KOPT-K1 (cell line): ENCODE measurements at regions not wholly inside any gene's neighbourhood (a gene's known extent, or its start where the extent isn't known, plus 50 kb on each side); places are given as distances from the start of the nearest gene placed in this dataset.
"Not testable (repeated sequence)": the region's sequence is repeated elsewhere in the genome, so short reads cannot be mapped to it uniquely, and the experiment has no call there.

Experiments
- H3K27ac ChIP-seq: fragments of 200-600 bp; sonication (generic); 2 replicates; pipeline ENCODE4 v1.5.1; 2016; ENCODE audit warnings: antibody characterized with exemption, mild to moderate bottlenecking, low read depth, low read length; ENCODE audit not compliant: poor library complexity, severe bottlenecking
- H3K36me3 ChIP-seq: fragments of 200-600 bp; sonication (generic); 2 replicates; pipeline ENCODE4 v1.5.1; 2017; ENCODE audit warnings: antibody characterized with exemption, mild to moderate bottlenecking, low read length, moderate library complexity; ENCODE audit not compliant: insufficient read depth
- H3K9me3 ChIP-seq: fragments of 200-600 bp; sonication (generic); 2 replicates; pipeline ENCODE4 v1.5.1; 2017; ENCODE audit warnings: antibody characterized with exemption, low read length, mild to moderate bottlenecking; ENCODE audit not compliant: insufficient read depth, poor library complexity, severe bottlenecking

DNA sequence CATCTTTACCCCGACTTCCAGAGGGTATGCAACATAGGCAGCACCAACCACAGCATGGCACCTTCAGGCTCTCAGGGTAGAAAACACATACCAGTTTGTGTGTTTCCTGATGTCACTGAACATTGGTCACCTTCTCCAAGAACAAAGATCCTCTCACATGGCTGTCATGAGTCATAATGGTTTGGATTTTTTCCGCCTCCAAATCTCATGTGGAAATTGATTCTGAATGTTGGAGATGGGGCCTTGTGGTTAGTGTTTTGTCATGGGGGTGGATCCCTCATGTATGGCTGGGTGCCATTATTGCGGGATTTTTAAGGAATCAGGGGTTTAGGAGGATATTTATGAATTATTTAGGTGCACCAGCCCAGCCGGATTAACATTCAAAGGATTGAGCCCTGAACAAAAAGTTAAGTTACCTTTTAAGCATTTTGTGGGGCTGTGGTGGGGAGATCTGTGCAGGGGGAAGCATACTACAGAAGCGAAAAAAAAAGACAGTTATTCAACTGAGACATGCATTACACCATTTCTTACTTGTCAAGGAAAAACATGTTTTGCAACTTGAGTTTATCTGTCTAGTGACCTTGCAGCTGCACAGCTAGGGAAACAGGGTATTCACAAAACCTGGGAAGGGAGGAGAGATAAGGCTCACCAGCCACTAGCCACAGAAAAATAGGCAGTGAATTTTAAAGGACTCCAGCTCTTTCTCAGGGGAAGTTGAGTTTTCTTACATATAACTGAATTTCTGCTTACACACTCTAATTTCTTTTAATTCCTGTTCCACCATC lies 774.1 kb upstream of the AUTS2 start:
- Histone ChIP-seq H3K27ac (no peak overlapping the region), H3K9me3 (peaks cover 5% of the 10 kb centered on the region), H3K36me3 (no peaks in the 10 kb centered on the region)

DNA sequence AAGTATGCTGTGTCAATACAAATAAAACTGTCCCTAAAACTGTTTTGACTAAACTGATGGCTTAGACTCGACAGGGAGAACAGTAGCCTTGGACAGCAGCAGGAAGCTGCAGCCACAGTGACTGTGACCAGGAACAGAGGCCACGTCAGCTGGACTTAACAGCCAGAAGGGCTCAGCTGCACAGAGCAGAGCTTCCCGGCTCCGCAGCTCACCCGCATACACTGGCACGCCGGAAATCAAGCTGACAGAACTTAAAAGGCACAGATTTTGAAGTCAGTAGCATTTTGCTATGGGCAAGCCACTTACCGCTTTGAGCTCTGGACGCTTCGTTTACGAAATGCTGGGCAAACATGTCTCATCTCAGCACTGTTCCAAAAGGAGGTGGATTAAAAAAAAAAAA lies 769.7 kb upstream of the AUTS2 start:
- Histone ChIP-seq H3K27ac (no peak overlapping the region), H3K9me3 (peaks cover 5% of the 10 kb centered on the region)

DNA sequence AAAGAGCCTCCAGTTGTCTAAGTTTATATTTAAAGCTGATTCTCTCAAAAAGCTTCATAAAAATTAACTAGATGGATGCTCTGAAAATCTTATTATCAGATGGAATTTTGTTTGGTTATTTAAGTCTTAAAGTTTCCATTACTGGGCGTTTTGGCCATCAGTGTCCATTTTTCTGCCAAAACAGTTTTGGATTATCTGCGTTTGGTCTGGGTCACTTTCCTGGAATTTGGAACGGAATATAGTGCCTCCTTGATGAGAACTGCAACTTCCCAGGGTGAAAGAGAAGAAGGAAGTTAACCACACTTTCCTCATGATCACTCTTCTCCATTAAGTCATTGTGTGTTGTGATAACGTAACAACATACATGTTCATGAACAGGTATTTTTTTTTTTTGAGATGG lies 764.9 kb upstream of the AUTS2 start:
- no peak overlapping the region for H3K27ac ChIP-seq
- H3K36me3 ChIP-seq, result no peaks in the 10 kb centered on the region
- H3K9me3 ChIP-seq, result no peaks in the 10 kb centered on the region

More for the DNA sequence above, 769.7 kb upstream of the AUTS2 start:
- no peaks in the 10 kb centered on the region for H3K36me3 ChIP-seq

DNA sequence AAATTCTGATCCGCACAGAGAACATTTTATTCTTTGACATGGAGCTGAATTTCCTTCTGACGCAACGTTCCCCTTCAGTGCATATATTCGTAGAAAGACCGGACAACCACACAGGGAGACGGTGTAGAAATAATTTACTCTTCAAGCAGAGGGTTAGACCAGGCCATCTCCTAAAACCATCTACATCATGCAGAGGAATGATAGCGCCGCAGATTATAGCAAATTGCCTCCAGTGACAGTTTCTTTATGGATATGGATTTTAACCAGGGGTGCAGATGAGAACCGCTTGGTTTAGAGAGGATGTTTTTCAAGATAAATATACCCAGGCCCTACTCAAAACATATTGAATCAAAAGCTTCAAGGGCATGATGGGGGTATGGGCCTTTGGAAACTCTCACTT lies 759.3 kb upstream of the AUTS2 start:
- H3K36me3 ChIP-seq, result no peaks in the 10 kb centered on the region
- H3K9me3 ChIP-seq, result no peaks in the 10 kb centered on the region
- no peak overlapping the region for H3K27ac ChIP-seq

DNA sequence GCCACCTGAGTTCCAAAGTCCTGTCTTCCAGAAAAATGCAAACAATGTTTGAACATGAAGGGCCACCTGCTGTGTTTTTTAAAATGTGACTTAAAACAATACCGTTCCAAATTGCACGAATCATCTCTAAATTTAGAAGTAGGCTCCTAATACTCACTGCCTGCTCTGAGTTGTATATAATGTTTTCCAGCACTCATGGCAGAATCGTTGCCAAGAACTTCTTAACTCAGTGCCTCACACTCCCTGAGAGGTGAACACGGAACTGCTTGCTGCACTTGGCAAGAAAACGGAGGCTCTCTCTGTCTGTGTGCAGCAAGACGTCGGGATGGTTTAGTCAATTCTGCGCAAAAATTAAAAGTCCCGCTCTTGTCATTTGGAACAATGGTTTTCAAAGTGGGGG lies 757.3 kb upstream of the AUTS2 start:
- Histone ChIP-seq H3K9me3 (peaks cover 9% of the 10 kb centered on the region), H3K36me3 (no peaks in the 10 kb centered on the region), H3K27ac (no peak overlapping the region)

DNA sequence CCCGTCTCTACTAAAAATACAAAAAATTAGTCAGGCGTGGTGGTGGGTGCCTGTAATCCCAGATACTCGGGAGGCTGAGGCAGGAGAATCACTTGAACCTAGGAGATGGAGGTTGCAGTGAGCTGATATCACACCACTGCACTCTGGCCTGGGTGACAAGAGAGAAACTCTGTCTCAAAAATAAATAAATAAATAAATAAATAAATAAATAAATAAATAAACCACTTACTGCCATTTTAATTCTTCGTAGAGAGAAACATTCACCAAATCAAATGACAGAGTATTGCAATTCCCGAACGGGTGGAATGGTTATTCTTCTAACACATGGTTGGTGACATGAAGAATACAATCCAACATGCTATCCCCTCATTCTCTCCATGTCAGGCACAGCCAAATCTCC lies 754.3 kb upstream of the AUTS2 start:
- peaks cover 13% of the 10 kb centered on the region for H3K9me3 ChIP-seq
- H3K36me3 ChIP-seq, H3K27ac ChIP-seq: not testable (repeated sequence)

DNA sequence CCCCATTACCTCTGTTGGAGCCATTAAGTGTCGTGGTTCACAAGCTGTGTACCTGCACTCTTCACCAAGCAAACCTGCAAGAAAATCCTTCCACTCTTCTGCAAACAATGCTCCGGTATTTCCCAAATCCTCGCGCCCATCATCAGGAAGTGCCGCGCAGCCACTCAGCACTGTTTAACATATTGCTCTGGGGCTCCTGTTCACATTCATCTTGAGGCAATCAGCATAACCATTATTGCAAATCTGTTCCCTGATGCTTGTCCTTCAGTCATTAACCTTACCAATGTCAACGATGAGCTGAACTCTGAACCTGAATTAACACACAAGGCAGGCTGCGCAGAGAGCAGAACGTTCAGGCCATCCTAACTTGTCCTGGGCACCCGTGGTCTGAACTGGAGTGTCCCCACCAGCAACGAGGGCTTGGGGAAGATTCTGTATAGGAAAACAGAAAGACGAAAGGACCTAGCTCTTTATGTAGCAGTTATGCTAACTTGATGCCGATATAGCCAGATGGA lies 751.4 kb upstream of the AUTS2 start:
- Histone ChIP-seq H3K36me3 (no peaks in the 10 kb centered on the region), H3K9me3 (peaks cover 13% of the 10 kb centered on the region), H3K27ac (no peak overlapping the region)

DNA sequence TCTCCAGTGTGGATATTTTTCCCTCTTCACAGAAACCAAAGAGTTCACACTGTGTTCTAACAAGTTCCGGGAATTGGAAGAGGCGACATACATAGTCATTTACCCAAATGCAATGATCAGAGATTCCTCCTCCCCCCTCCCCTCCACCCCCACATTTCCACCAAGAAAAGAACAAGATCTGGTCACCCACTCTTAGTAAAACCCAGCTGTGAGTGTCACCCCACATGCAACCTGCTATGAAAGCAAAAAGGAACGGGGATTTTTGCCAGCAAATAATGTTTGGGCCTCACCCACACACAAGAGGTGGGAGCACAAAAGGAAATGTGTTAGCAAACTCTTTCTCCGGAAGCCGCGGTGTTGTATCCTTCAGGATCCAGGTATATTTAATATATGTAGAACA lies 745.0 kb upstream of the AUTS2 start:
- Histone ChIP-seq H3K36me3 (no peaks in the 10 kb centered on the region), H3K9me3 (no peaks in the 10 kb centered on the region), H3K27ac (no peak overlapping the region)

DNA sequence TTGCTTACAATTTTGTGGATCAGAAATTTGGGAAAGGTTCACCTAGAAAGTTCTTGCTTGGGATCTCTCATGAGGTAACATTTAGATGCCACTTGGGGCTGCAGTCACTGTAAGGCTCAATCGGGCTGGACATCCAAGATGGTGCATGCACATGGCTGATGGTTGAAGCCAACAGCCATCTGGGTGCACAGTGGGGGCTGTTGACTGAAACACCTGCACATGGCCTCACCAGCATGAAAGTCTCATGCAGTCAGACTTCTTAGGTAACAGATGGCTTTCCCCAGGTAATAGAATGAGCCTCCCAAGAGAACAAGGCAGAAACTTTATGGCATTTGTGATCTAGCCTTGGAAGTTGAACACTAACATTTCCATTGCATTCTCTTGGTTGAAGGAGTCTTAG lies 740.7 kb upstream of the AUTS2 start:
- no peaks in the 10 kb centered on the region for H3K36me3 ChIP-seq
- no peak overlapping the region for H3K27ac ChIP-seq

DNA sequence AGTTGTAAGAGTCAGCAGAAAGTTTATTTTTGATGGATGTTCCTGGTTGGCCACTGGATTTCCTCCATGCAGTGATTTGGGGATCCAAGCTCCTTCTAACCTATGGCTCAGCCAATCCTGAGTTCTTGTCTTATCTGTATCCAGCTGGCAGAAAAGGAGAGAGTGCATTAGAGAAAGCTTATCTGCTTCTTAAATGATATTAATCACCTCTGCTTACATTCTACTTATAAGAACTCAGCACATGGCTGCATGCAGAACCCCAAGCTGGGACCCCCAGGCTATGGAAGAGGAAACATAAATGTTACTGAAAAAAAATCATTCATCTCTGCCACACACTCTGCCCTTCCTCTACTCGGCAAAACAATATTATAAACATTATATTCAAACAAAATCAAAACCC lies 739.8 kb upstream of the AUTS2 start:
- Histone ChIP-seq H3K9me3 (no peaks in the 10 kb centered on the region), H3K36me3 (no peaks in the 10 kb centered on the region), H3K27ac (no peak overlapping the region)

More for the DNA sequence above, 740.7 kb upstream of the AUTS2 start:
- H3K9me3 ChIP-seq, result no peaks in the 10 kb centered on the region

DNA sequence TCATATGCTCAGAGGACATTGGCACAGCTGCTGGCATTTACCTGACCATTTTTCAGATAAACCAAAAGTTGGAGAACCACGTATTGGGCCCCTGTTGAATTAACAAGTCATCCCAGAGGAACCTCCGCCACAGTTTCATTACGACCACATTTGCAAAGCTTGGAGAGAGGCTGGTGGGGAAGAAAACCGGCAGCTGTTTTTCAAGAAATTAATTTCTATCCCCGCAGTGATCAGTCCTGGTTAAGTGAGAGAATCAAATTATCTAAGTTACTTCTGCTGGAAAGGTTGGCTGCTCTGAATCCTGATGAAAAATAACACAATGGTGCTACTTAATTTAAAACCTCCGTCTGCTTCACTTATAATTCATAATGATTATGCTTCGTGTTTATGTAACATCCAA lies 737.1 kb upstream of the AUTS2 start:
- Histone ChIP-seq H3K27ac (no peak overlapping the region), H3K36me3 (no peaks in the 10 kb centered on the region), H3K9me3 (peaks cover 8% of the 10 kb centered on the region)

DNA sequence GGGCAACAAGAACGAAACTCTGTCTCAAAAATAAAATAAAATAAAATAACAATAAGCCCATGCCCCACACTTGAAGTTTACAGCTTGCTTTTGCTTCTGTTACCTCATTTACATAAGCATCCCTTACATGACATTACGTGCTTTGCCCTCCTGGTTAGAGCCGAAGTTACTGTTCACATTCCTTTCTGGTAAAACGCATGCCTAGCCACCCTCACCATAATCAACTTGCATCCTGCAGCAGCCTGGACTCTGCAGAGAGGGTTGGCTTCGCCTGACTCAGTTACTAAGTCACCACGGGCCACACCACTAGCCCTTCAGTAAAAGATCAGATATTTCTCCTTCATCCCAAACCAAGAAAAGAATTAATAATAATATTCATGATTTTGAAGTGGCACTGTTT lies 736.0 kb upstream of the AUTS2 start:
- Histone ChIP-seq H3K27ac (no peak overlapping the region), H3K9me3 (peaks cover 8% of the 10 kb centered on the region)

DNA sequence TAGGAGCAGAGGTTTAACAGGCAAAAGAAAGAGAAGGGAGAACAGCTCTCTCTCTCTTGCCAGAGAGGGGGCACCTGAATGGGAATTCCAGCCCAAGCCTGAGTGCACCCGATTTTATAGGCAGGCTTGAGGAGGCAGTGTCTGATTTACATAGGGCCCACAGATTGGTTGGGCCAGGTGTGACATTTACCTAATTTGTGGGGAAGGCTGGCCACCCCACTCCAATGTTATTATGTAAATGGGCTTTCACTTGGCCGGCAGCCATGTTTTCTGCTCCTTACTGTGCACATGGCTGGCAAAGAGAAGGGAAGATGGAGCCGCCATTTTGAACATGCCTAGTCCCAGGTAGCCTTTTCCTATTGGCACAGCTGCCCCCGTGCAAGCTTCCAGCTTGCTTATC lies 735.5 kb upstream of the AUTS2 start:
- no peak overlapping the region for H3K27ac ChIP-seq
- peaks cover 8% of the 10 kb centered on the region for H3K9me3 ChIP-seq
- H3K36me3 ChIP-seq, result no peaks in the 10 kb centered on the region

More for the DNA sequence above, 736.0 kb upstream of the AUTS2 start:
- no peaks in the 10 kb centered on the region for H3K36me3 ChIP-seq

DNA sequence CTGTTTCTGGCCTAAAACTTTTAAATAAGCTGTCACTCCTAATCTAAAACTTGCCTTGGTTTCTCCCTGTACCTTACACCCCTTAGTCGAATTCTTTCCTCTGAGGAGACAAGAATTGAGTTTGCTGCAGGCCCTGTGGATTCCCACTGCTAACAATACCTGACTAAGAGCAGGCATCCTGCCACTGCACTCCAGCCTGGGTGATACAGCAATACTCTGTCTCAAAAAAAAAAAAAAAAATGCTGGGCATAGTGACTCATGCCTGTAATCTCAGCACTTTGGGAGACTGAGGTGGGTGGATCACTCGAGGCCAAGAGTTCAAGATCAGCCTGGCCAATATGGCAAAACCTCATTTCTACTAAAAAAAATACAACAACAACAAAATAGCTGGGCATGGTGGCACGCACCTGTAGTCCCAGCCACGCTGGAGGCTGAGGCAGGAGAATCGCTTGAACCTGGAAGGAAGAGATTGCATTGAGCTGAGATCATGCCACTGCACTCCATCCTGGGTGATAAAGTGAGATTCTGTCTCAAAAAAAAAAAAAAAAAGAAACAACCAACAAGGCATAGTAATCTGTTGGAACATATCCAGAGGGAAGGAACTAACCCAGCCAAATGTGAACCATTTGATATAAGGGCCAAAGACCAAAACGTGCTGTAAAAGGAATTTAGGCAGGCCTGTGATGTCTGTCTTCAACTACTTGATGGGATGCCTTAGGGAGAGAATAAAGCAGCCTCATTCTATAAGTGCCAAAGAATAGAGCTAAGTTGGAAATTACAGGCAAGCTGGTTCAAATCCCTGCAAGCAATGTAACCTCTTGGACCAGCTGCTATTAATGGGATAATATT lies 732.7 kb upstream of the AUTS2 start:
- no peak overlapping the region for H3K27ac ChIP-seq
- H3K9me3 ChIP-seq, result peaks cover 8% of the 10 kb centered on the region
- H3K36me3 ChIP-seq, result no peaks in the 10 kb centered on the region

DNA sequence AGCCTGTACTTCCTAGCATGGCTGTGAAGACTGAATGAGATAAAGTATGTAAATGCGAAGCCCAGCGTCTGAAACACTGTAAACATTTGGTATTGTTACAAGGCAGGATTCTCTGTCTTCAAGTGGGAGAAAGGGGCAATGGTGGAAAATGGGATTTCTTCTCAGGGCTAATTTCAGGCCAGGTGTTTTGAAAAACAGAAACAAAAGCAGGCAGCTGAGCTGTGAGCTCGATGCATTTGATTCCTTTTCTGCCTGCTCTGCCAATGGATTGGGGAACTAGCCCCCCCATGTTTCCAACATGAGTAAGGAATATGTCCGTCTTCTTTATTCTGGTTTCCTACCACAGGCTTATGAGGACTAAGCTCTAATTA lies 732.1 kb upstream of the AUTS2 start:
- no peaks in the 10 kb centered on the region for H3K36me3 ChIP-seq
- H3K27ac ChIP-seq, result no peak overlapping the region
- peaks cover 8% of the 10 kb centered on the region for H3K9me3 ChIP-seq
